NT2/D1 (cell line): ENCODE measurements at regions not wholly inside any gene's neighbourhood (a gene's known extent, or its start where the extent isn't known, plus 50 kb on each side); places are given as distances from the start of the nearest gene placed in this dataset.

ENCODE experiments used
- DNase-seq: peaks from one replicate; pipeline ENCODE4 v3.0.0-alpha.2; 2011; ENCODE audit warnings: low read depth, low spot score
- H3K27me3 ChIP-seq: 2 replicates; pipeline ENCODE4 v1.6.0; 2011; ENCODE audit warnings: mild to moderate bottlenecking; ENCODE audit not compliant: insufficient read length, insufficient read depth
- H3K36me3 ChIP-seq: 2 replicates; pipeline ENCODE4 v1.6.1; 2011; ENCODE audit warnings: mild to moderate bottlenecking, low read length, mixed read lengths; ENCODE audit not compliant: insufficient read depth, insufficient read length
- H3K4me1 ChIP-seq: 2 replicates; pipeline ENCODE4 v1.5.1; 2011; ENCODE audit not compliant: insufficient read depth, insufficient read length
- H3K4me3 ChIP-seq: 2 replicates; pipeline ENCODE4 v1.5.1; 2011; ENCODE audit warnings: low read depth; ENCODE audit not compliant: insufficient read length
- H3K9ac ChIP-seq: 2 replicates; pipeline ENCODE4 v1.6.0; 2011; ENCODE audit warnings: low read depth; ENCODE audit not compliant: insufficient read length
- H3K9me3 ChIP-seq: 2 replicates; pipeline ENCODE4 v1.5.1; 2011; ENCODE audit warnings: mild to moderate bottlenecking, low read length; ENCODE audit not compliant: insufficient read depth
- SUZ12 ChIP-seq: IDR thresholded peaks from 2 replicates; pipeline ENCODE4 v1.6.1; 2011; ENCODE audit not compliant: insufficient read length, insufficient read depth; ENCODE audit errors: extremely low read depth
- YY1 ChIP-seq: IDR thresholded peaks from 2 replicates; pipeline ENCODE4 v1.6.1; 2011; ENCODE audit not compliant: insufficient read length, insufficient read depth
- ZNF274 ChIP-seq: IDR thresholded peaks from 2 replicates; pipeline ENCODE4 v1.6.1; 2011; ENCODE audit warnings: mild to moderate bottlenecking, low read depth, low read length

DNA sequence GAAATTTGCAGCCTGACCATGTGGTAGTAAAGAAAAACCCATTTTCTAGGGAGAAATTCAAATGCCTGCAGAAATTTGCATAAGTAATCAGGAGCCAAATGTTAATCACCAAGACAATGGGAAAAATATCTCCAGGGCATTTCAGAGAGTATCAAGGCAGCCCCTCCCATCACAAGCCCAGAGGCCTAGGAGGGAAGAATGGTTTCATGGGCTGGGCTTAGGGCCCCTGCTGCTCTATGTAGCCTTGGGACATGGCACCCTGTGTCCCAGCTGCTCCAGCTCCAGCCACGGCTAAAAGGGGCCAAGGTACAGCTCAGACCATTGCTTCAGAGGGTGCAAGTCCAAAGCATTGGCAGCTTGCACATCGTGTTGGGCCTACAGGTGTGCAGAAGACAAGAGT is 117.2 kb upstream of the RALGAPA2 start:
- TF ChIP-seq ZNF274 (no peak), YY1 (no peak), SUZ12 (no peak)
- Histone ChIP-seq H3K4me1 (peaks cover 3% of the 10 kb centered on the region), H3K36me3 (no peaks in the 10 kb centered on the region), H3K9me3 (peaks cover 23% of the 10 kb centered on the region; the same call in 1 of the 2 replicates), H3K4me3 (no peak overlapping the region), H3K27me3 (no peaks in the 10 kb centered on the region), H3K9ac (no peak overlapping the region)
- DNase-seq = no peak

DNA sequence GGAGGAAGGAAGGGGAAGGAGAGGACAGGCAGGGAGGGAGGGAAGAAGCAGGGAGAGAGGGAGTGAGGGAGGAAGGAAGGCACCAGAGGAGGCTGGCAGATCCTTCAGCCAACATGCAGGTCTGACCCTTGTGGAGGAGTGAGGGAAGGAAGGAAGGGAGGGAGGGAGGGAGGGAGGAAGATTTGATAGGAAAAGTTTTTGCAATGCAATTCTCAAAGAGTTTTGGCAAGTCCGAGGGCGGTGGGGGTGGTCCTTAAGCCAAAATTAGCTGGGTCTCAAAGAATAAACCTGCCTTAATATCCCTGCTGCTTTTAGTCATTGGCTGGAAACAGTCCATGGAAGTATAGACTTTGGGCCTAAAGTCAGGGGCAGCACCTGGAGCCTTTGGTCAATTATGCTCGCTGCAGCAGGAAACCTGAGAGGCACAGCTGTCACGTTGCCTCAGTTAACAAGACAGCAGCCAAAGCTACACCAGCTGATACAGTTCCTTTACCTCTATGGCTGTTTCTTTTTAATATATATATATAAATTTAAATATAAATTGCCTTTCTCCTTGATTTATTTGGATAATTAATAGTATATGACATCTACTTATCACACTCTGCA is 115.7 kb upstream of the RALGAPA2 start:
- DNase-seq = no peak
- Histone ChIP-seq H3K27me3 (no peaks in the 10 kb centered on the region), H3K4me3 (no peak overlapping the region), H3K4me1 (no peaks in the 10 kb centered on the region), H3K36me3 (no peaks in the 10 kb centered on the region), H3K9ac (no peak overlapping the region), H3K9me3 (peaks cover 27% of the 10 kb centered on the region; the same call in 1 of the 2 replicates)
- no peak for TF ChIP-seq YY1
- TF ChIP-seq ZNF274 = no peak
- TF ChIP-seq SUZ12 = no peak

DNA sequence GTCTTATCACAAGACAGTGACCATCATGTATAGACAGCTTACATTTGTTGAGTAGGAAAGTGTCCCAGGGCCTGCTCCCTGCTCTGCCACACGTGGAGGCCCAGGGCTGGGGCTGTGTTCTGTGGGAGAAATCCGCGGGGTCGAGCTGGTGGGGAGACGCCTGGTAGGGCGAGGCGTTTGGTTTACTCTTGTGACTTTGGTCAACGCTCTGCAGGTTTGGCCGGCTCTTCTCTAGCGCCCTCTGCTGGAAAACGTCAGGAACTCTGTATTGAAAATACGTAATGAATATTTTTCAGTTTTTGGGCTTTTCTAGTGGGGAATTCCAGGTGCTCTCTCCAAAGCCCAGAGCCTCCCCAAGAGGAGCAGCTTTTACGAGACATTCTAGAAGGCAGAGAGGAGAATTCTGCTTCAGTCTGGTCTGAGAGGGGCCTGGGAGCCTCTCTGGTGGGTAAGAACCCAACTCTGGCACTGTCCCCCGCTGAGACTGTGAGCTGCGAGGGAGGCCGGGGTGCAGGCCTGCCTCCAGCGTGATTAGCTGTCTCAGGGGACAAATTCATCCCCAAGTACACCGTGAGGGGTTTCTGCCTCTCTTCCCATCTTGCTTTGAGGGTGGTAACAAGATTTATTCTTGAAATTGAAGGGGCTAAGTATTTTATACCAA is 112.6 kb upstream of the RALGAPA2 start:
- H3K4me3 ChIP-seq = no peak overlapping the region
- peaks cover 11% of the 10 kb centered on the region for H3K4me1 ChIP-seq

DNA sequence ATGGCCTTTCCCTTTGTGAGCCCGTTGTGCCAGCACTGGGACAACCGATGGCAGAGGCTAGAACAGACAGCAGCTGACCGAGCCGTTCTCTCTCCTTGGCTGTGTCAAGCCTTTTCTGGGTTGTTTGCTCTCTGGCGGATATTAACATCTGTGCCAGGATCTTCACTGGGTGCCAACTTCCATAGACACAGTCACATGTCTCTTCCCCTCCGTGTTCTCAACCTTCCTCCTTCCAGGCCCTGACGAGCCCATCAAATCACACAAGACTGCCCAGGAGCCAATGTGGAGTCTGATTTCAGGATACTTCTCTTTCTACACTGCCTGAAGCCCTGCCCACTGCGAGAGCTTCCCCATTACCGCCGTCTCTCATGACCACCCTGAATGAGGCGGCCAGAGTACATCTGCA is 111.0 kb upstream of the RALGAPA2 start:
- peaks cover 11% of the 10 kb centered on the region for H3K4me1 ChIP-seq
- TF ChIP-seq SUZ12 (no peak), ZNF274 (no peak), YY1 (no peak)
- no peak overlapping the region for H3K4me3 ChIP-seq
- H3K9me3 ChIP-seq = peaks cover 4% of the 10 kb centered on the region; the same call in 1 of the 2 replicates
- no peaks in the 10 kb centered on the region for H3K27me3 ChIP-seq
- DNase-seq = no peak
- H3K36me3 ChIP-seq = no peaks in the 10 kb centered on the region
- no peak overlapping the region for H3K9ac ChIP-seq

More for the DNA sequence above, 112.6 kb upstream of the RALGAPA2 start:
- Histone ChIP-seq H3K36me3 (no peaks in the 10 kb centered on the region), H3K27me3 (no peaks in the 10 kb centered on the region), H3K9ac (no peak overlapping the region), H3K9me3 (peaks cover 14% of the 10 kb centered on the region; the same call in 1 of the 2 replicates)
- no peak for TF ChIP-seq SUZ12
- no peak for TF ChIP-seq YY1
- TF ChIP-seq ZNF274 = no peak
- peak; percentile 42 for DNase-seq

DNA sequence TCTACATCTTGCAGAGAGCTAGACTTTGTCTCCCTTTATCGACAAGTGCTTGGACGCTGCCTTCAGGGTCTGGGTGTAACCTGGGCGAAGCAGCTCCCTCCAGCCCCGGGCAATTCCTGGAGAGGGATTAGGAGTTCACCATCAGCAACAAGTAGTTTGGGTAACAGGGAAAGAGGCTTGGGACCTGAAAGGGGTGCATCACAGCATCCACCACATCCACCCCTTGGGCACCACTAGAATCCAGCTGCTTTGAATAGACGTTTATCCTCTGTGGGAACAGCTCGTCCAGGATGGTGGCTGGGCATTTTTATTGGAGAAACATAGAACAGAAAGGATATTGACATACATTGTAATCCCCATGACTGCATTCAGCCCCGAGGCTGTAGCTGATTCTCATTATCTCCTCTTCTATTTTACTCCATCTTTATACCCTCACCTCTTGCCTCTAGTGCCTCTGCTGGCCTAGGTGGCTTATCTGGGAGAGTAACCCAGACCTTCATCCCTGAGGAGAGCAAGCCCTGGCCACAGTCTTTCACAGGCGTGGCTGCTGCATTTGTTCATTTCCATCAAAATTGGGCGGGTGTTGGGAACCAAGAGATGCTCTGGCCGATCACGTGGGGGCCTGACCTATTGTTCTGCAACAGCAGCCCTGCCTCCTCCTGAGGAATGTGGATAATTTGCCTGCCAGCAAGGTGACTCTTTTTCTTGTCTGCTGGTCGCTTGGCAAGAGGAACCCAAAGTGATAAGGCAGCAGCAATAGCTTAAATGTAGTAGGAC is 109.2 kb upstream of the RALGAPA2 start:
- Histone ChIP-seq H3K9me3 (peaks cover 4% of the 10 kb centered on the region; the same call in 1 of the 2 replicates), H3K9ac (no peak overlapping the region), H3K4me1 (peaks cover 11% of the 10 kb centered on the region), H3K36me3 (no peaks in the 10 kb centered on the region), H3K4me3 (no peak overlapping the region), H3K27me3 (no peaks in the 10 kb centered on the region)
- DNase-seq = peak; percentile 36
- TF ChIP-seq YY1 (no peak), SUZ12 (no peak), ZNF274 (no peak)

DNA sequence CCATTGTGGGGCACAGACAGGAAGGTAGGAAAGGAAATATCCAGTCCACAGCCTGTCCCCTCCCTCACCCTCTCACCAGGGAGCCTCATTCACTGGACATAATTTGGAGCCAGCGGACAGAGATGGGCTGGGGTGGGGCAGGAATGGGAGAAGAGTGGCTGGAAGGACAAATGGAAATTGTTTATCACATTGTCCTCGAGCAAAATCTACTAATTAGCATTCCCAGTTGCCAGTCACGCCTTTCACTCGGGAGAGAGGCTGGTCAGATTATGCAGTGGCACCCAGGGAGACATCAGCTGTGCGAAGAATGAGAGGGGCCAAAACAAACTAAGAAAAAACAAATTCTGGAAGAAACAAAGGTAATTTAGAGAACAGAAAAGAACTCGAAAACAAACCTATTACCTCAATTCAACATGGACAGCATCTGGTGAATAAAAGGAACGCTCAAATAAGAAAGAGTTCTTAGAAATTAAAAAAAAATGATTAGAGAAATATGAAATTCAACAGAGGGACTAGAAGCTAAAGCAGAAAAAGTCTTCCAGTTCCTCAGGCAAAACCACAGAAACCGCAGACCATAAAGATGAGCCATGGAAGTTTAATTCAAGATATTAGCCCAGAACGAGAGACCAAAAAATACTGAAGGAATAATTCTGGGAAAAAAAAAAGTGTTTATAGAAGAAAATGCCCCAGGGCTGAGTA is 108.5 kb upstream of the RALGAPA2 start:
- Histone ChIP-seq H3K36me3 (no peaks in the 10 kb centered on the region), H3K27me3 (no peaks in the 10 kb centered on the region), H3K9me3 (peaks cover 4% of the 10 kb centered on the region; the same call in 1 of the 2 replicates), H3K9ac (no peak overlapping the region), H3K4me3 (no peak overlapping the region), H3K4me1 (peaks cover 11% of the 10 kb centered on the region)
- no peak for DNase-seq
- TF ChIP-seq SUZ12 (no peak), ZNF274 (no peak), YY1 (no peak)
